Activated naive CD4-positive, alpha-beta T cell treated with anti-CD3 and anti-CD28 coated beads for 36 hours (primary cell): ENCODE measurements at regions not wholly inside any gene's neighbourhood (a gene's known extent, or its start where the extent isn't known, plus 50 kb on each side); places are given as distances from the start of the nearest gene placed in this dataset.

Experiments
- CTCF ChIA-PET: fragments of 350-600 bp; sonication (Branson Sonifier 250); formaldehyde crosslinking; loops from one replicate; lab custom pipeline; 2021; ENCODE audit warnings: antibody characterized with exemption; lab: Charles Lee
- DNase-seq: peaks from one replicate; pipeline ENCODE4 v3.0.0-alpha.2; 2020
- H3K27ac Mint-ChIP-seq: one replicate; pipeline ENCODE4 v1.8.0; 2021; ENCODE audit warnings: mild to moderate bottlenecking, mixed read lengths
- H3K27me3 Mint-ChIP-seq: one replicate; pipeline ENCODE4 v1.8.0; 2021; ENCODE audit warnings: low read depth, mixed read lengths
- H3K36me3 Mint-ChIP-seq: one replicate; pipeline ENCODE4 v1.8.0; 2021; ENCODE audit warnings: low read depth, mixed read lengths
- H3K4me1 Mint-ChIP-seq: one replicate; pipeline ENCODE4 v1.8.0; 2021; ENCODE audit warnings: low read depth, mixed read lengths
- H3K4me3 Mint-ChIP-seq: one replicate; pipeline ENCODE4 v1.8.0; 2021; ENCODE audit warnings: mild to moderate bottlenecking, moderate library complexity, mixed read lengths
- H3K9me3 Mint-ChIP-seq: one replicate; pipeline ENCODE4 v1.8.0; 2021; ENCODE audit warnings: mixed read lengths
- intact Hi-C: fragments of 100-400 bp; cut with micrococcal nuclease; formaldehyde crosslinking; loops from one replicate; pipeline ENCODE4 v1.15.1; 2023

DNA sequence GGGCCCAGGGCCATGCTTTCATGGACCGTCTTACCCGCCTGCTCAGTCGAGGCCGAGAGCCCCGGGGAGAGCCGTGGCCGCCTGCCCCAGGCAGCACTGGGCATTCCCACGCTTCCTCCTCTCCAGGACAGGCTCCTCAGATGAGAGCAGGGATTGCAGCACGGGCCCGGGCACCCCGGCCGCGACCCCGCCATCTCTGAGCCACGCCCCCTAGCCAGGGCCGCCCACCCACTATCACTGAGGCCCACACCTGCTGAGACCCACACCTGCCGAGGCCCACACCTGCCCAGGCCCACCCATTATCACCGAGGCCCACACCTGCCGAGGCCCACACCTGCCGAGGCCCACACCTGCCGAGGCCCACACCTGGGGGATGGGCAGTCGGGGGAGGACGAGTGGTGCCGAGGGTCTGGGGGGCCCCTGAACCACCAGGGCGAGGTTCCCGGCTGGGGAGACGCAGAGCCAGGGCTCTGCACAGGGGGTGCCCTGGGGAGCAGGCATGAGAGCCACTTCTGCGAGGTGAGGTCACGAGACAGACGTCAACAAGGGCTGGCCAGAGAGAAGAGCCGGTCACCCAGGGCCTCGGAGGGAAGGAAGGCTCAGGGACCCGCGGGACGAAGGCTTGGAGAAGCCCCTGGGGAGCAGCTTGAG lies 235.6 kb downstream of the ERMARD start:
- Mint-ChIP-seq H3K36me3 (no peaks in the 10 kb centered on the region), H3K9me3 (no peaks in the 10 kb centered on the region), H3K4me3 (no peak overlapping the region), H3K4me1 (peaks cover 26% of the 10 kb centered on the region), H3K27me3 (no peaks in the 10 kb centered on the region), H3K27ac (no peak overlapping the region)
- no peak for DNase-seq
- CTCF ChIA-PET: no interaction called here
- intact Hi-C loops: no loop called here

DNA sequence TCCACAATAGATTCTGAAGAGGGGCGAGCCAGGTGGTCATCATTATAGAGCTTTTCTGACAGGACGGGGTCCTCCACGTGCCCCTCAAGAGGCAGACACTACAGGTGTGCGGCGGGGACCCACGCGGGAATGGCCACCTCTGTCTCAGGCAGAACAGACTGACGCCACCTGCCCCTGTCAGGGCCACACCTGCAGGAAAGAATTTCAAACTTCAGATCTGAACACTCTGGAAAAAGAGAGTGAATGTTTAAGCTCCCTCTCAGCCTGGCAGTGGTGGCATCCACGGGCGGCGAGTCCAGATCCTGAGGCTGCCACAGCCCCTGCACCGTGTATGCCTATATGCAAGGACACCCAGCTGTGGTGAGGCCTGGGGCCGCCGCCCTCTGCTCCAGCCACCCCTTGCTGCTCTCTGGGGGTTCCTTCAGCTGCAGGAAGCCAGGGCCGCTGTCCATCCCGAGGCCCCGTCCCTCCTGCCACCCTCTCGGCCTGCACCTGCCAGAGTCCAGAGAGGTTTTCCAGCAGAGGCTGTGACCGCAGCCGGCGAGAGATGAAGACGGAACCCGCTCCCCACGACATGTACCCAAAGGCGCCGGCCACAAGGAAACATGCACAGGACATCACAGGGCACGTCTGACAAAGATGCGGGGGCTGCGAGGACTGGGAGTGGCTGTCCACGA lies 234.9 kb downstream of the ERMARD start:
- no peaks in the 10 kb centered on the region for H3K9me3 Mint-ChIP-seq
- no peak overlapping the region for H3K4me3 Mint-ChIP-seq
- peaks cover 21% of the 10 kb centered on the region for H3K4me1 Mint-ChIP-seq
- no peaks in the 10 kb centered on the region for H3K27me3 Mint-ChIP-seq
- H3K36me3 Mint-ChIP-seq: no peaks in the 10 kb centered on the region
- no peak for DNase-seq
- CTCF ChIA-PET: no interaction called here
- intact Hi-C loops: no loop called here
- H3K27ac Mint-ChIP-seq: no peak overlapping the region

DNA sequence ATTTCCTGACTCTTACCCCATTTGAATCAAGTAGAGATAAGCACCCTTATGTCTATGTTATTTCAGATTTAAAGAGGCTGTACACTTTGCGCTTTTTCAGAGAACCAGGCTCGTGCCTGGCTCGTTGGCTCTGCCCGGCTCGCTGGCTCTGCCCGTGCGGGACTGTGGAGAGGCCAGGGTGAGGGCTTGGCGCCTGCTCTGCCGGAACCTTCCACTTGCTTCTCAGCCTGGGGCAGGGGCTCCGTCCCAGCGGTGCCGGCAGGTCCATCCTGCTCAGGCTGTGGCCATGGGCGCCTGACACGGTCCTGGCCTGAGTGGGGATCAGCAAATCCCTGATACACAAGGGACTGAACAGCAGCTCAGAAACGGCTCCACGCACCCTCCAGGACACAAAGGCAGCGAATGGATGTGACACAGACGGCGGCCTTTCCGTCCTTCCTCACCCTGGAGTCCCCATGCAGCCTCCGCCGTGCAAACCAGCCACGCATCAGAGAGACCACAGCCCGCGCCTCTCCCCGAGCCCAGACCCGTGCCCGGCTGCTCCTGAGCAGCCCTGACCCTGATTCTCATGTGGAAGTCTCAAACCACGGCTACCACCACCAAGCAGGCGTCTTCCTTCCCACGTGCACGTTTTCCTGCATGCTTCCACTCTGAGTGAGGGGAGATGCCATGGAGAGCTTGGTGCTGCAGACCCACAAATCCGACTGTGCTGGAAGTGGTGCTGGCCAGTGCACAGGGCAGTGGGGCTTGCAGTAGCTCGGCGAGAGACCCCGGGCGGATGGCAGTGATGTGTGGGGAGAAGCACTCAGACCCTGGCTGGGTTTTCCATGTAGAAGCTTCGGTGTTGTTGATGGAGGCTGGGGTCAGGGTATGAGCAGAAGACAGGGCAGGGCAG lies 233.9 kb downstream of the ERMARD start:
- intact Hi-C loops: no loop called here
- no peak overlapping the region for H3K27ac Mint-ChIP-seq
- H3K27me3 Mint-ChIP-seq: no peaks in the 10 kb centered on the region
- no peaks in the 10 kb centered on the region for H3K9me3 Mint-ChIP-seq
- peaks cover 13% of the 10 kb centered on the region for H3K4me1 Mint-ChIP-seq
- DNase-seq: no peak
- CTCF ChIA-PET: no interaction called here
- no peak overlapping the region for H3K4me3 Mint-ChIP-seq
- H3K36me3 Mint-ChIP-seq: no peaks in the 10 kb centered on the region

GRCh38 chr6:169984181-169985120 lies 233.0 kb downstream of the ERMARD start:
- Mint-ChIP-seq H3K4me3 (no peak overlapping the region), H3K27me3 (no peaks in the 10 kb centered on the region), H3K36me3 (no peaks in the 10 kb centered on the region), H3K4me1 (peaks cover 4% of the 10 kb centered on the region), H3K9me3 (no peaks in the 10 kb centered on the region), H3K27ac (no peak overlapping the region)
- CTCF ChIA-PET: interaction anchor here (0.7 kb wide), 1 partner anchor 10 kb away, joined by 3 read pairs; no protein-coding TSS in a partner anchor
- DNase-seq: no peak
- intact Hi-C loops: no loop called here

GRCh38 chr6:169983651-169984050 lies 232.2 kb downstream of the ERMARD start:
- Mint-ChIP-seq H3K4me3 (no peak overlapping the region), H3K27me3 (no peaks in the 10 kb centered on the region), H3K4me1 (no peaks in the 10 kb centered on the region), H3K36me3 (no peaks in the 10 kb centered on the region), H3K9me3 (no peaks in the 10 kb centered on the region), H3K27ac (no peak overlapping the region)
- intact Hi-C loops: no loop called here
- no peak for DNase-seq
- CTCF ChIA-PET: interaction anchor here (0.7 kb wide), 1 partner anchor 11 kb away, joined by 3 read pairs; no protein-coding TSS in a partner anchor

DNA sequence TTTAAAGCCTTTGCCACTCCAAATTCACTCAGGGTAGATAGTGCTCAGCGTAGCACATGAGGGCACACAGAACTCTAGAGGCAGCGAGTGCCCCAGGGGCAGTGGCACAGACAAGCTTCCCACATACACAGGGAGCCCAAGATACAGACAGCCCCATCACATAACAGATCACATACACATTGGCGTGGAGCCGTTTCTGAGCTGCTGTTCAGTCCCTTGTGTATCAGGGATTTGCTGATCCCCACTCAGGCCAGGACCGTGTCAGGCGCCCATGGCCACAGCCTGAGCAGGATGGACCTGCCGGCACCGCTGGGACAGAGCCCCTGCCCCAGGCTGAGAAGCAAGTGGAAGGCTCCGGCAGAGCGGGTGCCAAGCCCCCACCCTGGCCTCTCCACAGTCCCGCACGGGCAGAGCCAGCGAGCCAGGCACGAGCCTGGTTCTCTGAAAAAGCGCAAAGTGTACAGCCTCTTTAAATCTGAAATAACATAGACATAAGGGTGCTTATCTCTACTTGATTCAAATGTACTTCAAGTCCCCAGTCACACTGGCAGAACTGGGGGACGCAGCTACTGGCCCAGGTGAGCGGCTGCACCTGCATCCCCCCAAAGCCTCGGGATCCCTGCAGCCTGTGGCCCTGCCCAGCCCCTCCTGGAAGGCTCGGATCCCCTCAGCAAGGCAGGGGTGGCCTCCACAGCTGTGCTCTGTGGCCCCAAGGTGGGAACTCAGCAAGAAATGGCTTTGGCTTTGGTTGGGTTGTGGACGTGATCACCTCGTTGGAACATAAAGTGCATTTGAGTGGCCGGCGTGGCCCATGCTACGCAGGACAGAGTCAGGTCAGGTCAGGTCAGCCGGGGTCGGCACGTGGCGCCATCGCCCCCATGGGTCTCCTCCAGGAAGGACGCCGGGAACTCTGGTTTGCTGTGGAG lies 231.3 kb downstream of the ERMARD start:
- intact Hi-C loops: no loop called here
- H3K4me3 Mint-ChIP-seq: no peak overlapping the region
- CTCF ChIA-PET: no interaction called here
- no peak overlapping the region for H3K27ac Mint-ChIP-seq
- no peak for DNase-seq
- H3K27me3 Mint-ChIP-seq: no peaks in the 10 kb centered on the region
- no peaks in the 10 kb centered on the region for H3K36me3 Mint-ChIP-seq
- no peaks in the 10 kb centered on the region for H3K4me1 Mint-ChIP-seq
- no peaks in the 10 kb centered on the region for H3K9me3 Mint-ChIP-seq

DNA sequence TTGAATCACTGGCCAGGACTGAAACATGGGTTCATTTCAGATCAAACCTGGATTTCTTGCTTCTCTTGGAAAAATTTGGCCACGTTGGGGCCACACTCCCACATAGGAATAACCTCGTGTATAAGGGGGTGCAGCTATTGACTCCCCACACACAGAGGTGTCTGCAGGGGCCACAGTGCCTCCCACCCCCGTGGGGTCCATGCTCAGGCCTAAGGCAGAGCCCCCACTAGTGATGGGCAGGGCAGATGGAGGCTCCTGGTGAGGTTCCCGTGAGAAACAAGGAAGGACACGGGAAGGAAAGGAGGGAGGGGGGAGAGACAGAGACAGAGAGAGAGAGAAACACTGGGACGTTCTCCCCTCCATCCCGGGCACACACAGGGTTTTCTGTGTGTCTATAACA lies 230.5 kb downstream of the ERMARD start:
- intact Hi-C loops: no loop called here
- no peak for DNase-seq
- no peaks in the 10 kb centered on the region for H3K36me3 Mint-ChIP-seq
- no peaks in the 10 kb centered on the region for H3K4me1 Mint-ChIP-seq
- no peak overlapping the region for H3K27ac Mint-ChIP-seq
- no peaks in the 10 kb centered on the region for H3K9me3 Mint-ChIP-seq
- no peaks in the 10 kb centered on the region for H3K27me3 Mint-ChIP-seq
- H3K4me3 Mint-ChIP-seq: no peak overlapping the region
- CTCF ChIA-PET: no interaction called here

- CTCF ChIA-PET: no interaction called here
- intact Hi-C loops: no loop called here
Observed at GRCh38 chr6:169981568-169981967, 230.1 kb downstream of the ERMARD start.

GRCh38 chr6:169980826-169981450 lies 229.5 kb downstream of the ERMARD start:
- H3K27me3 Mint-ChIP-seq: peaks cover 2% of the 10 kb centered on the region
- H3K36me3 Mint-ChIP-seq: no peaks in the 10 kb centered on the region
- CTCF ChIA-PET: no interaction called here
- no peak for DNase-seq
- no peaks in the 10 kb centered on the region for H3K4me1 Mint-ChIP-seq
- H3K9me3 Mint-ChIP-seq: no peaks in the 10 kb centered on the region
- intact Hi-C loops: no loop called here
- no peak overlapping the region for H3K4me3 Mint-ChIP-seq
- no peak overlapping the region for H3K27ac Mint-ChIP-seq

More at GRCh38 chr6:169981568-169981967, 230.1 kb downstream of the ERMARD start:
- Mint-ChIP-seq H3K36me3 (no peaks in the 10 kb centered on the region), H3K4me1 (no peaks in the 10 kb centered on the region), H3K27ac (no peak overlapping the region), H3K27me3 (peaks cover 2% of the 10 kb centered on the region), H3K4me3 (no peak overlapping the region), H3K9me3 (no peaks in the 10 kb centered on the region)
- no peak for DNase-seq

DNA sequence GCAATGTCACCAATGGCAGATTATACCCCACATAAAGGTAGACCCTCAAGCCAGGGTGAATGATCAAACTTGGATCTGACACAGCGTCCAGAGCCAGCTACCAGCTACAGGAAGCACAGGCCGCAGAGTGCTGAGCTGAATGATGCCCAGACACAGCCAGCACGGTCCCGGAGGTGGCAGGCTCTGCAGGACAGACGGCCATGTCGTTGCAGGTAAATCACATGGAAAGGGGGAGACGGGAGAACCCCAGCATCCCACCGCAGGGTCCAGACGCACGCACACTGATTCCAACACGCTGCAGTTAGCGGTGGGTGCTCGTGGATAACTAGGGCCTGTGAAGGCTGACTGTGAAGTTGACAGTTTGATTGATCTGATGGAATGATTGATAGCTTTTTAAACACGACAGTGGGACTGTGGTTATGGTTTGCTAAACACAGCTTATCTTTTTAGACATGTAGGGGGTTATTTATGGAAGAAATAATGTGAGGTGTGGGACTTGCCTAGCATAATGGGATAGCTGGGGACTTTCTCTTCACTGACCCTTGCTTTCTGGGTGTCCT lies 228.5 kb downstream of the ERMARD start:
- no peaks in the 10 kb centered on the region for H3K36me3 Mint-ChIP-seq
- no peaks in the 10 kb centered on the region for H3K9me3 Mint-ChIP-seq
- no peak overlapping the region for H3K4me3 Mint-ChIP-seq
- H3K27ac Mint-ChIP-seq: no peak overlapping the region
- no peaks in the 10 kb centered on the region for H3K4me1 Mint-ChIP-seq
- no peak for DNase-seq
- peaks cover 2% of the 10 kb centered on the region for H3K27me3 Mint-ChIP-seq
- intact Hi-C loops: no loop called here
- CTCF ChIA-PET: interaction anchor here (0.9 kb wide), 1 partner anchor 10 kb away, joined by 3 read pairs; no protein-coding TSS in a partner anchor
